PC-3 (cell line): ENCODE measurements at regions not wholly inside any gene's neighbourhood (a gene's known extent, or its start where the extent isn't known, plus 50 kb on each side); places are given as distances from the start of the nearest gene placed in this dataset.

Experiments
- ATAC-seq: fragments of 200-7000 bp; cut with Tn5 transposase; 2 replicates; pipeline ENCODE4 v1.9.1; 2020; ENCODE audit warnings: mild to moderate bottlenecking, moderate library complexity
- BruUV-seq: library from RNA; stranded (reverse); fragments of 400-500 nt; replicated peaks from 2 replicates; lab custom pipeline; 2021; lab: Mats Ljungman, UMichigan
- CTCF ChIA-PET: fragments of 300-600 bp; sonication (Branson Sonifier 250); formaldehyde crosslinking; loops from one replicate; lab custom pipeline; 2022; ENCODE audit warnings: antibody characterized with exemption; lab: Charles Lee
- POLR2A ChIA-PET: fragments of 300-600 bp; sonication (Branson Sonifier 250); formaldehyde crosslinking; loops from one replicate; lab custom pipeline; 2022; ENCODE audit warnings: antibody characterized with exemption; ENCODE audit not compliant: unreplicated experiment; lab: Charles Lee
- DNase-seq: peaks from one replicate; pipeline ENCODE4 v3.0.0-alpha.2; 2015
- H2AFZ ChIP-seq: fragments of 300-600 bp; sonication (generic); 2 replicates; pipeline ENCODE4 v1.6.0; 2016; ENCODE audit warnings: antibody characterized with exemption, low read length
- H3F3A ChIP-seq: fragments of 300-600 bp; sonication (generic); one replicate; pipeline ENCODE4 v1.6.0; 2017; ENCODE audit warnings: antibody characterized with exemption, low read length, control low read depth, mild to moderate bottlenecking; ENCODE audit not compliant: unreplicated experiment
- H3K27ac ChIP-seq: fragments of 300-600 bp; sonication (generic); 2 replicates; pipeline ENCODE4 v1.5.1; 2016; ENCODE audit warnings: mild to moderate bottlenecking, low read length
- H3K27me3 ChIP-seq: fragments of 300-600 bp; sonication (generic); 2 replicates; pipeline ENCODE4 v1.6.1; 2016; ENCODE audit warnings: low read length, mixed read lengths
- H3K36me3 ChIP-seq: fragments of 300-600 bp; sonication (generic); 2 replicates; pipeline ENCODE4 v1.6.1; 2016; ENCODE audit warnings: low read depth, mixed run types, low read length, mixed read lengths
- H3K4me1 ChIP-seq: fragments of 300-600 bp; sonication (generic); 2 replicates; pipeline ENCODE4 v1.5.1; 2016; ENCODE audit warnings: low read length; ENCODE audit not compliant: insufficient read depth
- H3K4me2 ChIP-seq: fragments of 300-600 bp; sonication (generic); 2 replicates; pipeline ENCODE4 v1.6.0; 2016; ENCODE audit warnings: low read length
- H3K4me3 ChIP-seq: fragments of 300-600 bp; sonication (generic); 2 replicates; pipeline ENCODE4 v1.5.1; 2016; ENCODE audit warnings: mild to moderate bottlenecking, low read length, mixed read lengths
- H3K79me2 ChIP-seq: fragments of 300-600 bp; sonication (generic); 2 replicates; pipeline ENCODE4 v1.6.1; 2017; ENCODE audit warnings: low read length, mixed read lengths
- H3K9ac ChIP-seq: fragments of 300-600 bp; sonication (generic); 2 replicates; pipeline ENCODE4 v1.6.0; 2016; ENCODE audit warnings: mild to moderate bottlenecking, low read length
- H3K9me2 ChIP-seq: fragments of 300-600 bp; sonication (generic); replicated peaks from 2 replicates; pipeline ENCODE4 v1.6.1; 2016; ENCODE audit warnings: mixed run types, low read length, mixed read lengths
- H3K9me3 ChIP-seq: fragments of 300-600 bp; sonication (generic); 2 replicates; pipeline ENCODE4 v1.6.1; 2016; ENCODE audit warnings: low read length, mixed read lengths
- H4K20me1 ChIP-seq: fragments of 300-600 bp; sonication (generic); 2 replicates; pipeline ENCODE4 v1.6.1; 2016; ENCODE audit warnings: low read length, mixed read lengths
- CTCF ChIP-seq: fragments of 300-600 bp; sonication (generic); conservative IDR thresholded peaks from 2 replicates; pipeline ENCODE4 v1.5.1; 2017; ENCODE audit warnings: antibody characterized with exemption, low read depth, mild to moderate bottlenecking, low read length
- EZH2 ChIP-seq: fragments of 300-600 bp; sonication (generic); IDR thresholded peaks from one replicate; pipeline ENCODE4 v1.6.1; 2017; ENCODE audit warnings: antibody characterized with exemption, mild to moderate bottlenecking, low read length; ENCODE audit not compliant: unreplicated experiment
- EZH2phosphoT487 ChIP-seq: fragments of 300-600 bp; sonication (generic); IDR thresholded peaks from 2 replicates; pipeline ENCODE4 v1.6.1; 2018; ENCODE audit warnings: mild to moderate bottlenecking, antibody characterized with exemption, low read length, borderline replicate concordance
- intact Hi-C: fragments of 100-400 bp; cut with micrococcal nuclease; formaldehyde crosslinking; loops from 2 replicates; pipeline ENCODE4 v1.9.0; 2023

DNA sequence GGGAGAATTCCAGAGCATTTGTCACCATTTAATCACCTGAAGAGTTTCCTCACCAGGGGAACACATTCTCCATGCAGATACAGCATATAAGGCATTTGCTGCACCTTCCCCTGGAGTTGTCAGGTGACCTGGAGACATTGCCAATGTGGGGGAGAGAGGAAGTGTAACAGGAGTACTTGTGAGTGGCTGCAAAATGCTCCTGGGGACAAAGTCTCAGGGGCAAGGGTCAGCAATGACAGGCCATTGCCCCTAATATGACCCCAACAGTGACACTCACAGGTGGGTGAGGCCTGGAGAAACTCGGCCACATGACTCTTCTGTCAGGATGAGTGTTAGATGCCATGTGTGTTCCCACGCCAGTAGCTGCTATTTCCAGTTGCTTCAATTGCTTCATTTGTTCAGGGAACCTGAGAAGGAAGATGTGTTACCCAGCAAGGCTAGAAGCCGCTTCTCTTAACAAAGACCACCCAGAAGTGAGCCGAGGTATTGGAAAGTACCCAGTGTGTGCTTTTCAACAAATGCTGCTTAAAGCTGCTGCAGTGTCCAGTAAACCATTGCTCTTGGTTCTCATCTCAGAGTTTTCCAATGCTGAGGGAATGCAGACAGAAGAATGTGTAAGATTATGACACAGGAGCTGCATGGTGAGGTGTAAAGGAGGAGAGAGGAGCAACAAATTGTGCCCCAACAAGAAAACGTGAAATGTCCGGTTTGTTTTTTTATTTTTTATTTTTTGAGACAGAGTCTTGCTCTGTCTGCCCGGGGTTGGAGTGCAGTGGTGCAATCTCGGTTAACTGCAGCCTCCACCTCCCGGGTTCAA lies 128.2 kb upstream of the SLC44A1 start:
- no peak overlapping the region for H3K4me3 ChIP-seq
- H3K27ac ChIP-seq: no peak overlapping the region
- no peaks in the 10 kb centered on the region for H3K9me3 ChIP-seq
- no peak for DNase-seq
- ChIA-PET POLR2A (no interaction called here), CTCF (no interaction called here)
- H3K27me3 ChIP-seq: no peaks in the 10 kb centered on the region
- TF ChIP-seq CTCF: no peak
- TF ChIP-seq EZH2: no peak
- no peak for TF ChIP-seq EZH2phosphoT487
- no peaks in the 10 kb centered on the region for H4K20me1 ChIP-seq
- H3K36me3 ChIP-seq: no peaks in the 10 kb centered on the region
- no peaks in the 10 kb centered on the region for H3K9me2 ChIP-seq
- no peak for ATAC-seq
- H3F3A ChIP-seq: no peaks in the 10 kb centered on the region
- intact Hi-C loops: no loop called here
- no peak overlapping the region for H3K9ac ChIP-seq
- no peaks in the 10 kb centered on the region for H3K79me2 ChIP-seq
- BruUV-seq: no TSS peak
- no peak overlapping the region for H3K4me2 ChIP-seq
- no peak overlapping the region for H2AFZ ChIP-seq
- peaks cover 8% of the 10 kb centered on the region; the same call in 1 of the 2 replicates for H3K4me1 ChIP-seq

GRCh38 chr9:105117234-105117633 lies 127.2 kb upstream of the SLC44A1 start:
- no peak for ATAC-seq
- H2AFZ ChIP-seq: no peak overlapping the region
- no peaks in the 10 kb centered on the region for H3F3A ChIP-seq
- ChIA-PET CTCF (interaction anchor here (0.6 kb wide), 1 partner anchor 162 kb away, joined by 4 read pairs; no protein-coding TSS in a partner anchor), POLR2A (interaction anchor here (0.6 kb wide), 1 partner anchor 88 kb away, joined by 17 read pairs; no protein-coding TSS in a partner anchor)
- no peak overlapping the region for H3K4me3 ChIP-seq
- TF ChIP-seq CTCF (no peak), EZH2 (no peak), EZH2phosphoT487 (no peak)
- no peaks in the 10 kb centered on the region for H3K79me2 ChIP-seq
- intact Hi-C loops: no loop called here
- H3K9me2 ChIP-seq: no peaks in the 10 kb centered on the region
- no peak for DNase-seq
- no peaks in the 10 kb centered on the region for H3K36me3 ChIP-seq
- no peak overlapping the region for H3K9ac ChIP-seq
- H3K9me3 ChIP-seq: no peaks in the 10 kb centered on the region
- H3K27me3 ChIP-seq: no peaks in the 10 kb centered on the region
- H4K20me1 ChIP-seq: no peaks in the 10 kb centered on the region
- H3K4me1 ChIP-seq: peaks cover 8% of the 10 kb centered on the region; the same call in 1 of the 2 replicates
- no peak overlapping the region for H3K4me2 ChIP-seq
- no TSS peak for BruUV-seq
- no peak overlapping the region for H3K27ac ChIP-seq

- POLR2A ChIA-PET: no interaction called here
- Histone ChIP-seq H3K27ac (no peak overlapping the region), H3K79me2 (no peaks in the 10 kb centered on the region), H3K4me2 (no peak overlapping the region), H3K4me3 (no peak overlapping the region), H3K4me1 (peaks cover 8% of the 10 kb centered on the region; the same call in 1 of the 2 replicates), H2AFZ (no peak overlapping the region), H4K20me1 (no peaks in the 10 kb centered on the region), H3K9me2 (no peaks in the 10 kb centered on the region), H3F3A (no peaks in the 10 kb centered on the region), H3K9me3 (no peaks in the 10 kb centered on the region), H3K27me3 (no peaks in the 10 kb centered on the region), H3K9ac (no peak overlapping the region), H3K36me3 (no peaks in the 10 kb centered on the region)
- CTCF ChIA-PET: no interaction called here
- DNase-seq (no peak), ATAC-seq (no peak)
- TF ChIP-seq EZH2 (no peak), CTCF (no peak), EZH2phosphoT487 (no peak)
- BruUV-seq: no TSS peak
- intact Hi-C loops: no loop called here
Measured at GRCh38 chr9:105118636-105119035, 125.8 kb upstream of the SLC44A1 start.
